HG03575 (cell line): ENCODE measurements at regions not wholly inside any gene's neighbourhood (a gene's known extent, or its start where the extent isn't known, plus 50 kb on each side); places are given as distances from the start of the nearest gene placed in this dataset.

Experiments
- ATAC-seq: cut with Tn5 transposase; IDR thresholded peaks from one replicate; pipeline ENCODE4 v1.9.1; 2021; ENCODE audit not compliant: unreplicated experiment, insufficient number of reproducible peaks, low FRiP score; ENCODE audit errors: extremely low read depth

GRCh38 chr7:115096262-115096661 is 174.4 kb downstream of the MDFIC start:
- no peak for ATAC-seq

- no peak for ATAC-seq
These were observed 172.3 kb downstream of the MDFIC start for GRCh38 chr7:115094163-115094562.

GRCh38 chr7:115088893-115089292 is 167.0 kb downstream of the MDFIC start:
- no peak for ATAC-seq

GRCh38 chr7:115087437-115087836 is 165.5 kb downstream of the MDFIC start:
- ATAC-seq = no peak

GRCh38 chr7:115086146-115086841 is 164.4 kb downstream of the MDFIC start:
- no peak for ATAC-seq

GRCh38 chr7:115085421-115085820 is 163.5 kb downstream of the MDFIC start:
- no peak for ATAC-seq

GRCh38 chr7:115083935-115084334 is 162.0 kb downstream of the MDFIC start:
- no peak for ATAC-seq

- no peak for ATAC-seq
These were observed 159.9 kb downstream of the MDFIC start for GRCh38 chr7:115081772-115082171.

GRCh38 chr7:115078851-115079250 is 157.0 kb downstream of the MDFIC start:
- ATAC-seq = no peak

GRCh38 chr7:115078386-115078785 is 156.5 kb downstream of the MDFIC start:
- ATAC-seq = no peak

GRCh38 chr7:115070311-115070710 is 148.4 kb downstream of the MDFIC start:
- no peak for ATAC-seq
